ENCODE measurements at regions not wholly inside any gene's neighbourhood (a gene's known extent, or its start where the extent isn't known, plus 50 kb on each side); places are given as distances from the start of the nearest gene placed in this dataset.

- Histone ChIP-seq H3K4me1 (no peaks in the 10 kb centered on the region), H3K27me3 (no peaks in the 10 kb centered on the region), H3K4me3 (no peak overlapping the region), H3K27ac (no peak overlapping the region), H3K9me3 (no peaks in the 10 kb centered on the region), H3K36me3 (no peaks in the 10 kb centered on the region)
- DNase-seq (no peak), ATAC-seq (no peak), FAIRE-seq (no peak)
- WGBS, 2 donors: 52 to 54% methylated on average over 1 of the region's 1 CpG
- intact Hi-C loops (cut with DNase I): no loop called here
- TF ChIP-seq, protein P1, sequence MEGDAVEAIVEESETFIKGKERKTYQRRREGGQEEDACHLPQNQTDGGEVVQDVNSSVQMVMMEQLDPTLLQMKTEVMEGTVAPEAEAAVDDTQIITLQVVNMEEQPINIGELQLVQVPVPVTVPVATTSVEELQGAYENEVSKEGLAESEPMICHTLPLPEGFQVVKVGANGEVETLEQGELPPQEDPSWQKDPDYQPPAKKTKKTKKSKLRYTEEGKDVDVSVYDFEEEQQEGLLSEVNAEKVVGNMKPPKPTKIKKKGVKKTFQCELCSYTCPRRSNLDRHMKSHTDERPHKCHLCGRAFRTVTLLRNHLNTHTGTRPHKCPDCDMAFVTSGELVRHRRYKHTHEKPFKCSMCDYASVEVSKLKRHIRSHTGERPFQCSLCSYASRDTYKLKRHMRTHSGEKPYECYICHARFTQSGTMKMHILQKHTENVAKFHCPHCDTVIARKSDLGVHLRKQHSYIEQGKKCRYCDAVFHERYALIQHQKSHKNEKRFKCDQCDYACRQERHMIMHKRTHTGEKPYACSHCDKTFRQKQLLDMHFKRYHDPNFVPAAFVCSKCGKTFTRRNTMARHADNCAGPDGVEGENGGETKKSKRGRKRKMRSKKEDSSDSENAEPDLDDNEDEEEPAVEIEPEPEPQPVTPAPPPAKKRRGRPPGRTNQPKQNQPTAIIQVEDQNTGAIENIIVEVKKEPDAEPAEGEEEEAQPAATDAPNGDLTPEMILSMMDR (IDR thresholded peaks at IDR 0.05): no peak
Measured at GRCh38 chr4:24702281-24702680, 93.1 kb upstream of the SOD3 start.

DNA sequence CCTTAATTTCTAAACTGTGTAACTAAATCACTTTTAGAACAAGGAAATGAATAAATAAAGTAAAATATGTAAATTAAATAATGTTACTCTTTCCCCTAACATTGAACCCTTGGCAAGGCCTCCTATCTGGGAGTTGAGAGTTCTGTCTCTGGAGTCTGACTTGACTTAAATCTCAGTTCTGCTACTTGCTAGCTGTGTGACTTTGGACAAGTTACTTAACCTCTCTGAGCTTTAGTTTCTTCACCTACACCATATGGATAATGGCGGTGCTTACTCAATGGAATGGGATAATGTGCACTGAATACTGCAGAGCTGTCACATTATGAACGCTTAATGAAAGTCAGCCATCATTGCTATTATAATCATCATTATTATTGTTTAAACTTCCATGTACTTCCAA lies 92.1 kb upstream of the SOD3 start:
- H3K36me3 ChIP-seq: no peaks in the 10 kb centered on the region
- FAIRE-seq (no peak), DNase-seq (no peak), ATAC-seq (no peak)
- TF ChIP-seq, protein P1 (IDR thresholded peaks at IDR 0.05): no peak
- intact Hi-C loops (cut with DNase I): no loop called here
- no peak overlapping the region for H3K4me3 ChIP-seq
- no peaks in the 10 kb centered on the region for H3K9me3 ChIP-seq
- H3K4me1 ChIP-seq: no peaks in the 10 kb centered on the region
- no peaks in the 10 kb centered on the region for H3K27me3 ChIP-seq
- WGBS, 2 donors: 91 to 92% methylated on average over 2 of the region's 2 CpGs
- no peak overlapping the region for H3K27ac ChIP-seq

GRCh38 chr4:24704149-24704548 lies 91.2 kb upstream of the SOD3 start:
- Histone ChIP-seq H3K36me3 (no peaks in the 10 kb centered on the region), H3K4me3 (no peak overlapping the region), H3K27ac (no peak overlapping the region), H3K27me3 (no peaks in the 10 kb centered on the region), H3K4me1 (no peaks in the 10 kb centered on the region), H3K9me3 (no peaks in the 10 kb centered on the region)
- FAIRE-seq (no peak), DNase-seq (no peak), ATAC-seq (no peak)
- intact Hi-C loops (cut with DNase I): no loop called here
- WGBS, 2 donors: 52 to 62% methylated on average over 6 of the region's 6 CpGs
- TF ChIP-seq, protein P1 (IDR thresholded peaks at IDR 0.05): no peak

DNA sequence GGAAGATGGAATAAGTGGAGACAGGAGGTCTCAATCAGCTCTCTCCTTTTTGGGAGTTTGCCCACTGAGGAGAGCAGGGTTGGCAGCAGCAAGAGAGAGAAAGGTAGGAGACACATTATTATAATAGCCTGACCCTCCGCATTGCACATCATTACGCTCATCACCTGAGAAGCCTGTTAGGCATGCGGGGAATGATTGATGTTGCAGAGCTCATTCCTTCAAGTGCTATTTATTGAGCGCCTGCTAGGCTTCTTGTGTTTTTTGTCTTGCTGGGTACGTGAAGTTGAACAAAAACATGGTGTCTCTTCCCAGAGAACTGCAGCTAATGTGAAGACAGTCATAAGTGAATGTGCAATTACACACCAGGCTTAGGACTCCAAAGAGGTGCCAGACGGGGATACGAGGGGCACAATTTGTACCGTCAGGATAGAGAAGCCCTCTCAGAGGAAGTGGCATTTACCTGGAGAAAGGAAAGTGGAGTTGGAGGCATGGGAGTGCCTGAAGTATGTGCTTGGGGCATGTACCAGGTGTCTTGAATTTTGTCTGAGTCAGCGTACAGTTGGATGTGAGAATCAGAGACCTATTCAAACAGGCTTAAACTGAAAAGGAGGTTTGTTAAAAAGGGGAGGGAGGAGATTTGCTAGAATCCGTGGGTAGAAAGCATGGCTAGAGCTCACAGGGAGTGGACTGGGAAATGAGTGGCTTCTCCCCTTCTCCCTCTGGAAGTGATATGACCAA lies 90.2 kb upstream of the SOD3 start:
- H3K9me3 ChIP-seq: no peaks in the 10 kb centered on the region
- FAIRE-seq (no peak), ATAC-seq (no peak), DNase-seq (no peak)
- WGBS, 2 donors: 75 to 81% methylated on average over 10 of the region's 10 CpGs
- TF ChIP-seq, protein P1 (IDR thresholded peaks at IDR 0.05): no peak
- no peak overlapping the region for H3K27ac ChIP-seq
- no peaks in the 10 kb centered on the region for H3K4me1 ChIP-seq
- H3K4me3 ChIP-seq: no peak overlapping the region
- no peaks in the 10 kb centered on the region for H3K36me3 ChIP-seq
- no peaks in the 10 kb centered on the region for H3K27me3 ChIP-seq
- intact Hi-C loops (cut with DNase I): no loop called here

- TF ChIP-seq, protein P1 (IDR thresholded peaks at IDR 0.05): no peak
- FAIRE-seq (no peak), DNase-seq (no peak), ATAC-seq (no peak)
- no peaks in the 10 kb centered on the region for H3K4me1 ChIP-seq
- H3K36me3 ChIP-seq: no peaks in the 10 kb centered on the region
- intact Hi-C loops (cut with DNase I): no loop called here
- H3K27me3 ChIP-seq: no peaks in the 10 kb centered on the region
- H3K4me3 ChIP-seq: no peak overlapping the region
- WGBS, 2 donors: 46 to 75% methylated on average over 2 of the region's 2 CpGs
- H3K27ac ChIP-seq: no peak overlapping the region
- no peaks in the 10 kb centered on the region for H3K9me3 ChIP-seq
Measured at GRCh38 chr4:24713604-24714003, 81.8 kb upstream of the SOD3 start.

All from pancreas (tissue), 10 donors.